Stromal cell of bone marrow (primary cell): ENCODE measurements at regions not wholly inside any gene's neighbourhood (a gene's known extent, or its start where the extent isn't known, plus 50 kb on each side); places are given as distances from the start of the nearest gene placed in this dataset.
A peak's percentile ranks its signal among the peaks of the same experiment; 100 is the strongest.
"Not testable (repeated sequence)": the region's sequence is repeated elsewhere in the genome, so short reads cannot be mapped to it uniquely, and the experiment has no call there.

ENCODE experiments used
- DNase-seq: peaks from one replicate; pipeline ENCODE4 v3.0.0-alpha.2; 2012; ENCODE audit warnings: low read depth

GRCh38 chrX:23458957-23459356, 124.3 kb downstream of the PTCHD1 start:
- DNase-seq = not testable (repeated sequence)

GRCh38 chrX:23465105-23465791, 130.6 kb downstream of the PTCHD1 start:
- DNase-seq = no peak

- no peak for DNase-seq
These were observed 131.3 kb downstream of the PTCHD1 start for GRCh38 chrX:23465985-23466384.

- DNase-seq = peak; percentile 20
These were observed 143.4 kb downstream of the PTCHD1 start for GRCh38 chrX:23478056-23478455.

- no peak for DNase-seq
These were observed 143.9 kb downstream of the PTCHD1 start for GRCh38 chrX:23478561-23478960.

- no peak for DNase-seq
These were observed 147.9 kb downstream of the PTCHD1 start for GRCh38 chrX:23482561-23482960.

- no peak for DNase-seq
These were observed 148.7 kb downstream of the PTCHD1 start for GRCh38 chrX:23483396-23483795.

GRCh38 chrX:23493941-23494374, 159.3 kb downstream of the PTCHD1 start:
- no peak for DNase-seq

- no peak for DNase-seq
These were observed 160.1 kb downstream of the PTCHD1 start for GRCh38 chrX:23494741-23495140.

GRCh38 chrX:23497919-23498318, 163.3 kb downstream of the PTCHD1 start:
- DNase-seq = no peak

GRCh38 chrX:23501974-23502373, 165.3 kb upstream of the PRDX4 start:
- no peak for DNase-seq

- DNase-seq = peak; percentile 54
These were observed 163.3 kb upstream of the PRDX4 start for GRCh38 chrX:23503835-23504539.

- DNase-seq = no peak
These were observed 162.8 kb upstream of the PRDX4 start for GRCh38 chrX:23504540-23504884.

GRCh38 chrX:23504895-23505294, 162.4 kb upstream of the PRDX4 start:
- no peak for DNase-seq

- no peak for DNase-seq
These were observed 161.6 kb upstream of the PRDX4 start for GRCh38 chrX:23505531-23506303.

- no peak for DNase-seq
These were observed 158.0 kb upstream of the PRDX4 start for GRCh38 chrX:23509256-23509655.

- no peak for DNase-seq
These were observed 155.5 kb upstream of the PRDX4 start for GRCh38 chrX:23511793-23512192.

- no peak for DNase-seq
These were observed 154.2 kb upstream of the PRDX4 start for GRCh38 chrX:23513121-23513520.

GRCh38 chrX:23514082-23514481, 153.2 kb upstream of the PRDX4 start:
- DNase-seq = no peak

GRCh38 chrX:23515028-23515427, 152.3 kb upstream of the PRDX4 start:
- no peak for DNase-seq

- not testable (repeated sequence) for DNase-seq
These were observed 144.2 kb upstream of the PRDX4 start for GRCh38 chrX:23523026-23523657.

GRCh38 chrX:23524467-23524866, 142.8 kb upstream of the PRDX4 start:
- no peak for DNase-seq

- DNase-seq = no peak
These were observed 141.8 kb upstream of the PRDX4 start for GRCh38 chrX:23525531-23525930.
